HCT116 (cell line): ENCODE measurements at regions not wholly inside any gene's neighbourhood (a gene's known extent, or its start where the extent isn't known, plus 50 kb on each side); places are given as distances from the start of the nearest gene placed in this dataset.

Source experiments
- ATAC-seq: fragments of 200-7000 bp; cut with Tn5 transposase; 2 replicates; pipeline ENCODE4 v1.9.1; 2020; ENCODE audit warnings: mild to moderate bottlenecking, moderate library complexity
- BruUV-seq: library from RNA; stranded (reverse); fragments of 400-500 nt; replicated peaks from 2 replicates; lab custom pipeline; 2021; lab: Mats Ljungman, UMichigan
- CTCF ChIA-PET: fragments of 300-600 bp; sonication (Branson Sonifier 250); formaldehyde crosslinking; loops from one replicate; lab custom pipeline; 2021; ENCODE audit warnings: antibody characterized with exemption; lab: Charles Lee
- POLR2A ChIA-PET: fragments of 300-600, 350-600 bp; sonication (Branson Sonifier 250); formaldehyde crosslinking; loops from one replicate; lab custom pipeline; 2021; ENCODE audit warnings: antibody characterized with exemption; lab: Charles Lee
- RAD21 ChIA-PET, 2 experiments: fragments of 300-600 bp; sonication (Branson Sonifier 250); formaldehyde crosslinking; loops; one replicate each; lab custom pipeline; 2023; ENCODE audit warnings: low total read pairs in 2 of 2; ENCODE audit not compliant: uncharacterized antibody in 2 of 2, unreplicated experiment in 2 of 2, low non-redundant PET in 1 of 2; lab: Charles Lee
- DNase-seq: peaks from one replicate; pipeline ENCODE4 v3.0.0-alpha.2; 2010; ENCODE audit warnings: low read depth, low spot score
- H2AFZ ChIP-seq: fragments of 200-600 bp; shearing (Covaris generic), sonication (generic); 2 replicates; pipeline ENCODE4 v1.6.1; 2017; ENCODE audit warnings: low read depth, mixed run types, mixed read lengths, antibody characterized with exemption, low read length; ENCODE audit not compliant: poor library complexity, severe bottlenecking
- H3K27ac ChIP-seq: 2 replicates; pipeline ENCODE4 v1.5.1; 2012; ENCODE audit warnings: low read depth, low read length
- H3K27me3 ChIP-seq: fragments of 200-600 bp; sonication (generic); 2 replicates; pipeline ENCODE4 v1.6.1; 2016; ENCODE audit warnings: mixed run types, low read length, mixed read lengths; ENCODE audit not compliant: insufficient read depth
- H3K36me3 ChIP-seq, 2 experiments: fragments of 200-500 bp in 1 of 2; fragments of 200-600 bp in 1 of 2; sonication (Bioruptor generic) in 1 of 2; sonication (generic) in 1 of 2; 2 replicates each; pipeline versions ENCODE4 v1.5.1 to v1.6.1; 2014 to 2016; ENCODE audit warnings: low read length in 2 of 2, inconsistent platforms in 1 of 2, mixed read lengths in 1 of 2, mixed run types in 1 of 2; ENCODE audit not compliant: insufficient read depth in 2 of 2, control insufficient read depth in 1 of 2
- H3K4me1 ChIP-seq, 2 experiments: fragments of 200-600 bp in 1 of 2; sonication (generic) in 1 of 2; 2 replicates each; pipeline versions ENCODE4 v1.5.1 to v1.6.1; 2012 to 2017; ENCODE audit warnings: low read length in 2 of 2, inconsistent platforms in 1 of 2, mild to moderate bottlenecking in 1 of 2, mixed read lengths in 1 of 2, mixed run types in 1 of 2, moderate library complexity in 1 of 2; ENCODE audit not compliant: insufficient read depth in 2 of 2, control insufficient read depth in 1 of 2
- H3K4me2 ChIP-seq: fragments of 200-600 bp; sonication (generic); 2 replicates; pipeline ENCODE4 v1.6.1; 2017; ENCODE audit warnings: mixed run types, low read length, mixed read lengths
- H3K4me3 ChIP-seq, 2 experiments: fragments of 200-600 bp in 1 of 2; sonication (generic) in 1 of 2; replicated peaks in 1 of 2; 2 replicates each; pipeline ENCODE4 v1.5.1; 2011 to 2016; ENCODE audit warnings: low read length in 2 of 2, control low read depth in 1 of 2, low read depth in 1 of 2, mild to moderate bottlenecking in 1 of 2, mixed read lengths in 1 of 2, mixed run types in 1 of 2
- H3K79me2 ChIP-seq: fragments of 200-600 bp; sonication (generic); 2 replicates; pipeline ENCODE4 v1.6.1; 2017; ENCODE audit warnings: mild to moderate bottlenecking, mixed run types, low read length, moderate library complexity, mixed read lengths; ENCODE audit not compliant: insufficient read depth
- H3K9ac ChIP-seq: fragments of 200-600 bp; sonication (generic); 2 replicates; pipeline ENCODE4 v1.6.1; 2016; ENCODE audit warnings: low read length, mixed read lengths
- H3K9me2 ChIP-seq: fragments of 200-600 bp; sonication (generic), shearing (Covaris generic); 2 replicates; pipeline ENCODE4 v1.6.1; 2017; ENCODE audit warnings: mixed run types, mild to moderate bottlenecking, moderate library complexity; ENCODE audit not compliant: insufficient read depth
- H3K9me3 ChIP-seq, 2 experiments: fragments of 200-500 bp in 1 of 2; fragments of 200-600 bp in 1 of 2; sonication (Bioruptor generic) in 1 of 2; sonication (generic) in 1 of 2; 2 replicates each; pipeline ENCODE4 v1.6.1; 2014 to 2017; ENCODE audit warnings: low read length in 2 of 2, mixed read lengths in 2 of 2, inconsistent platforms in 1 of 2, low read depth in 1 of 2, mild to moderate bottlenecking in 1 of 2, mixed run types in 1 of 2, moderate library complexity in 1 of 2; ENCODE audit not compliant: control insufficient read depth in 1 of 2, insufficient read depth in 1 of 2
- H4K20me1 ChIP-seq: fragments of 200-600 bp; sonication (generic), shearing (Covaris generic); 2 replicates; pipeline ENCODE4 v1.6.1; 2017; ENCODE audit warnings: mixed run types, mild to moderate bottlenecking, moderate library complexity; ENCODE audit not compliant: insufficient read depth
- ELF1 ChIP-seq: IDR thresholded peaks from 2 replicates; pipeline ENCODE4 v1.6.1; 2012; ENCODE audit warnings: low read depth, borderline replicate concordance
- EZH2 ChIP-seq: fragments of 200-600 bp; sonication (generic); IDR thresholded peaks from 2 replicates; pipeline ENCODE4 v1.6.1; 2017; ENCODE audit warnings: antibody characterized with exemption, mixed run types
- FOSL1 ChIP-seq: IDR thresholded peaks from 2 replicates; pipeline ENCODE4 v1.6.1; 2012; ENCODE audit warnings: low read depth
- POLR2A ChIP-seq: IDR thresholded peaks from 2 replicates; pipeline ENCODE4 v1.7.0; 2011; ENCODE audit warnings: borderline replicate concordance; ENCODE audit not compliant: insufficient read depth, insufficient read length; ENCODE audit errors: extremely low read depth
- POLR2AphosphoS5 ChIP-seq: IDR thresholded peaks from 2 replicates; pipeline ENCODE4 v1.6.1; 2011; ENCODE audit warnings: mild to moderate bottlenecking, low read depth, low read length, moderate library complexity
- RAD21 ChIP-seq: IDR thresholded peaks from 2 replicates; pipeline ENCODE4 v1.6.1; 2012; ENCODE audit warnings: low read depth, mild to moderate bottlenecking
- SIN3A ChIP-seq: IDR thresholded peaks from 2 replicates; pipeline ENCODE4 v1.6.1; 2012; ENCODE audit warnings: low read depth
- SRF ChIP-seq: IDR thresholded peaks from 2 replicates; pipeline ENCODE4 v1.6.1; 2012; ENCODE audit warnings: low read depth
- TCF7L2 ChIP-seq: IDR thresholded peaks from 2 replicates; pipeline ENCODE4 v1.7.0; 2011; ENCODE audit warnings: borderline replicate concordance, inconsistent platforms; ENCODE audit not compliant: insufficient read depth, insufficient read length; ENCODE audit errors: extremely low read depth
- ZFX ChIP-seq: fragments of 450-650 bp; IDR thresholded peaks from 2 replicates; pipeline ENCODE4 v1.6.1; 2017
- intact Hi-C: fragments of 100-400 bp; cut with micrococcal nuclease; formaldehyde crosslinking; loops from 2 replicates; pipeline ENCODE4 v1.10.0; 2022
- TF ChIP-seq, protein P1 (sequence below): IDR thresholded peaks from 2 replicates; pipeline ENCODE4 v1.6.1; 2012; ENCODE audit warnings: low read depth
- TF ChIP-seq, protein P2 (sequence below): IDR thresholded peaks from 2 replicates; pipeline ENCODE4 v1.6.1; 2012
- TF ChIP-seq, protein P3 (sequence below): IDR thresholded peaks from 2 replicates; pipeline ENCODE4 v1.6.1; 2011; ENCODE audit warnings: mild to moderate bottlenecking, low read length, moderate library complexity; ENCODE audit not compliant: insufficient replicate concordance; ENCODE audit errors: extremely low read depth
- TF ChIP-seq, protein P4 (sequence below): IDR thresholded peaks from 2 replicates; pipeline ENCODE4 v1.6.1; 2012

DNA sequence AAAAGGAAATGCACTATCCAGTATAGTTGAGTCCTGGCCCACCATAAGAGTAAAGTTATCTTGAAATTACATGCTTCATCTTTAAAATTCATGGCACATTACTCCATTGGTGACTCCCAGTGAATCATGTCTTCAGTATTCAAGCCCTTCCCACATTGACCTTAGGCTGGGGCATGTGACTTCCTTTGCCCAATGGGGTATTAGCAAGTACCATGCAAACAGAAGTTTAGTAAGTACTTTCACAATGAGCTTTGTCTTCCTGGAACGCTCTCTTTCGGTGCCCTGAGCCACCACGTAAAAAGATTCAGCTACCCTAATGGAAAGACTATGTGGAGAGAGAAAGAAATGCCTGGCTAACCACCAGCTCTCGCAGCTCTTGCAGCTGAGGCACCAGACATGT is 235.4 kb downstream of the HNRNPD start:
- POLR2A ChIA-PET = no interaction called here
- Histone ChIP-seq H3K27ac (no peak overlapping the region), H3K36me3 (no peaks in the 10 kb centered on the region), H2AFZ (no peak overlapping the region), H4K20me1 (no peaks in the 10 kb centered on the region; the same call in 1 of the 2 replicates), H3K4me3 (no peak overlapping the region), H3K9me3 (no peaks in the 10 kb centered on the region), H3K4me2 (no peak overlapping the region), H3K27me3 (peaks cover 20% of the 10 kb centered on the region; the same call in 1 of the 2 replicates), H3K4me1 (no peaks in the 10 kb centered on the region), H3K79me2 (no peaks in the 10 kb centered on the region), H3K9ac (no peak overlapping the region), H3K9me2 (no peaks in the 10 kb centered on the region)
- CTCF ChIA-PET = no interaction called here
- BruUV-seq = no TSS peak
- no peak for DNase-seq
- RAD21 ChIA-PET = no interaction called here
- intact Hi-C loops = no loop called here
- ATAC-seq = no peak
- TF ChIP-seq SIN3A = no peak
- no peak for TF ChIP-seq POLR2AphosphoS5
- TF ChIP-seq RAD21 = no peak
- TF ChIP-seq, protein P1, sequence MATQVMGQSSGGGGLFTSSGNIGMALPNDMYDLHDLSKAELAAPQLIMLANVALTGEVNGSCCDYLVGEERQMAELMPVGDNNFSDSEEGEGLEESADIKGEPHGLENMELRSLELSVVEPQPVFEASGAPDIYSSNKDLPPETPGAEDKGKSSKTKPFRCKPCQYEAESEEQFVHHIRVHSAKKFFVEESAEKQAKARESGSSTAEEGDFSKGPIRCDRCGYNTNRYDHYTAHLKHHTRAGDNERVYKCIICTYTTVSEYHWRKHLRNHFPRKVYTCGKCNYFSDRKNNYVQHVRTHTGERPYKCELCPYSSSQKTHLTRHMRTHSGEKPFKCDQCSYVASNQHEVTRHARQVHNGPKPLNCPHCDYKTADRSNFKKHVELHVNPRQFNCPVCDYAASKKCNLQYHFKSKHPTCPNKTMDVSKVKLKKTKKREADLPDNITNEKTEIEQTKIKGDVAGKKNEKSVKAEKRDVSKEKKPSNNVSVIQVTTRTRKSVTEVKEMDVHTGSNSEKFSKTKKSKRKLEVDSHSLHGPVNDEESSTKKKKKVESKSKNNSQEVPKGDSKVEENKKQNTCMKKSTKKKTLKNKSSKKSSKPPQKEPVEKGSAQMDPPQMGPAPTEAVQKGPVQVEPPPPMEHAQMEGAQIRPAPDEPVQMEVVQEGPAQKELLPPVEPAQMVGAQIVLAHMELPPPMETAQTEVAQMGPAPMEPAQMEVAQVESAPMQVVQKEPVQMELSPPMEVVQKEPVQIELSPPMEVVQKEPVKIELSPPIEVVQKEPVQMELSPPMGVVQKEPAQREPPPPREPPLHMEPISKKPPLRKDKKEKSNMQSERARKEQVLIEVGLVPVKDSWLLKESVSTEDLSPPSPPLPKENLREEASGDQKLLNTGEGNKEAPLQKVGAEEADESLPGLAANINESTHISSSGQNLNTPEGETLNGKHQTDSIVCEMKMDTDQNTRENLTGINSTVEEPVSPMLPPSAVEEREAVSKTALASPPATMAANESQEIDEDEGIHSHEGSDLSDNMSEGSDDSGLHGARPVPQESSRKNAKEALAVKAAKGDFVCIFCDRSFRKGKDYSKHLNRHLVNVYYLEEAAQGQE = no peak
- no peak for TF ChIP-seq POLR2A
- no peak for TF ChIP-seq SRF
- TF ChIP-seq EZH2 = no peak
- no peak for TF ChIP-seq ZFX
- TF ChIP-seq FOSL1 = no peak
- TF ChIP-seq, protein P2, sequence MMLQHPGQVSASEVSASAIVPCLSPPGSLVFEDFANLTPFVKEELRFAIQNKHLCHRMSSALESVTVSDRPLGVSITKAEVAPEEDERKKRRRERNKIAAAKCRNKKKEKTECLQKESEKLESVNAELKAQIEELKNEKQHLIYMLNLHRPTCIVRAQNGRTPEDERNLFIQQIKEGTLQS = no peak
- no peak for TF ChIP-seq ELF1
- TF ChIP-seq, protein P3, sequence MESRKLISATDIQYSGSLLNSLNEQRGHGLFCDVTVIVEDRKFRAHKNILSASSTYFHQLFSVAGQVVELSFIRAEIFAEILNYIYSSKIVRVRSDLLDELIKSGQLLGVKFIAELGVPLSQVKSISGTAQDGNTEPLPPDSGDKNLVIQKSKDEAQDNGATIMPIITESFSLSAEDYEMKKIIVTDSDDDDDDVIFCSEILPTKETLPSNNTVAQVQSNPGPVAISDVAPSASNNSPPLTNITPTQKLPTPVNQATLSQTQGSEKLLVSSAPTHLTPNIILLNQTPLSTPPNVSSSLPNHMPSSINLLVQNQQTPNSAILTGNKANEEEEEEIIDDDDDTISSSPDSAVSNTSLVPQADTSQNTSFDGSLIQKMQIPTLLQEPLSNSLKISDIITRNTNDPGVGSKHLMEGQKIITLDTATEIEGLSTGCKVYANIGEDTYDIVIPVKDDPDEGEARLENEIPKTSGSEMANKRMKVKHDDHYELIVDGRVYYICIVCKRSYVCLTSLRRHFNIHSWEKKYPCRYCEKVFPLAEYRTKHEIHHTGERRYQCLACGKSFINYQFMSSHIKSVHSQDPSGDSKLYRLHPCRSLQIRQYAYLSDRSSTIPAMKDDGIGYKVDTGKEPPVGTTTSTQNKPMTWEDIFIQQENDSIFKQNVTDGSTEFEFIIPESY = no peak
- no peak for TF ChIP-seq TCF7L2
- TF ChIP-seq, protein P4, sequence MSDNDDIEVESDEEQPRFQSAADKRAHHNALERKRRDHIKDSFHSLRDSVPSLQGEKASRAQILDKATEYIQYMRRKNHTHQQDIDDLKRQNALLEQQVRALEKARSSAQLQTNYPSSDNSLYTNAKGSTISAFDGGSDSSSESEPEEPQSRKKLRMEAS = no peak
